NCI-H1417 treated with DMSO at 0.1 percent for 48 hours (cell line): ENCODE measurements at regions not wholly inside any gene's neighbourhood (a gene's known extent, or its start where the extent isn't known, plus 50 kb on each side); places are given as distances from the start of the nearest gene placed in this dataset.
A peak's percentile ranks its signal among the peaks of the same experiment; 100 is the strongest.

Source experiments
- DNase-seq: peaks from one replicate; lab custom pipeline; 2025; lab: John Stamatoyannopoulos, UW

DNA sequence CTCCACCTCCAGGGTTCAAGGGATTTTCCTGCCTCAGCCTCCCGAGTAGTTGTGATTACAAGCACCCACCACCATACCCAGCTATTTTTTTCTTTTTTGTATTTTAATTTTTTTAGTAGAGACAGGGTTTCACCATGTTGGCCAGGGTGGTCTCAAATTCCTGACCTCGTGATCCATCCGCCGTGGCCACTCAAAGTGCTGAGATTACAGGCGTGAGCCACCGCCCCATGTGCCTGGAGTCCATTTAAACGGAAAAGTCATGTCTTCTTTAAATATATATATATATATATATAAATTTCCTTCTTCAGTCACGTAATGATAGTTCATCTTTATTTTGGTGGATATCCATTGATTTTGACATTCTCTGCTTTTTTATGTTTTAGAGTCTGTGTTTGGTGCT is 264.0 kb upstream of the PITX2 start:
- no peak for DNase-seq

DNA sequence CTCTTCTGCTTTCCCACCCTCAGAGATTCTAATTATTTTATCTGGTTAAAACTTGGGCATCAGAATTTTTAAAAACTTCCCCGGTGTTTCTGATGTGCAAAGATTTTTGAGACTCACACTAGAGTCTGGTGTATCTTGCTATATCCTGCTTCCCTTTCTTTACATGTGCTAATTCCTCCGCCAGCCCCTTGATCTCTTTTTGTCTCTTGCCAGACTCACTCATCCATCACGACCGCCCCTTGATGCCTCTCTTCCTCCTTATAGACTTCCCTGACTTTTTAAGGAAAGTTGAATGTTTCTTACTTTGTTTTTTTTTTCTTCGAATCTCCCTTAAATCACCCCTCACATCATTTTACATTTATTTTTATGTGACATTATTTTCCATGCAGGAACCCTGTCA is 274.9 kb upstream of the PITX2 start:
- DNase-seq: no peak

DNA sequence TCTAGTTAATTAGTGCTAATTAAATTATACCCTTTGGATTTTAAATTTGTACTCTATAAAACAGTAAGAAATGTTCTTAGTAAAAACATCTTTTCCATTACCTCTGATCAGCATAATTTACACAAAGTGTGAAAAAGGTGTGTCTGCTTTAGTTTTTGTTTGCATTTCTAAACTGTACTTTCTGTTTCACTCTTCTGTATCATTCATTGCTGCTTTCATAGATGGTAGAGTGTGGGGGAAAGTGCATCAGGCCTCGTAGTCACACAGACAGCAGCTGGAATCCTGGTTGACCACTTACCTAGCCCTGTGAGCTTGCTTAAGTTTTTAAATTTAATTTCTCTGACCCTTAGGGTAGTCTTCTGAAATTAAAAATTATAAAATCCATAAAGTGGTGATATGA is 275.4 kb upstream of the PITX2 start:
- DNase-seq: no peak

DNA sequence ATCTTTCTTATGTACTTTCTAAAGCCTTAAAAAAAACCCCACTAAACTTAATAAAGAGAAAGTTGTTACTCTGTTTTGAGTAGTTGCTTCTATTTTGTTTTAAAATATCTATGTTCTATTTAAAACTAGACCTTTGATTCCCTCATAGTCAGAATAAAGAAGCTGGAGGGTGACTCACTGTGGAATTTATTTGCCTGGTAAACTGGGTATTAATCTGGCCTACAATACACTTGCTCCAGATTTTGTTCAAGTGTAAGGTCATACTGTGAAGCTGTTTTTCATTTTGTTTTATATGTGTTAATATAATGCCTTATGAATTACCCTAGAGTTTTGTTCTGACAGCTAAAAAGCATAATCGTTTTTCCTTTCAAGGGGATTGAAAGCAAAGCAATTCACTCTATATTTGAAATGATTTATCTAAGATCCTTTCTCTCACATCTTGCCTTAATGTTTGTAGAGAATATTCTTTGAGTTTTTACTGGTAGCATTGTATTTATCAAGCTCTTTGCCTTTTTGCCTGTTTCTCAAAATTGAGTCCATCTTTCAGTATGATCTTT is 277.4 kb upstream of the PITX2 start:
- DNase-seq: no peak

DNA sequence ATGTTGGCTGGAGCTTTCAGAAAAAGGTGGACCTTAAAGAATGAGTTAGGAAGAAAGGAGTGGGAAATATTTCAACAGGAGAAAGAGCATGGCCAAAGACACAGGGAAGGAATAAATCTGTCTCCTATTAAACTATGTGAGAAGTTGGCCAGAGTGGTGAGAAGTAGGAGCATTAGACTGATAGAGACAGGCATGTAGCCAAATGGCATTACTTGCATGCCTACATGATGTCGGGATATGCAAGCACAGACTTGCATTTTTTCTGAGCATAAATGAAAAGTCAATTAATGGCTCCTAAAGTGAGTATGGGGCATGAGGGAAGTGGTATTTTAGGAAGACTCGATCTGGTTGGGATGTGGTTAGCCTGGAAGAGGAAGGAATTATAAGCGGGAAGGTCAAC is 279.6 kb upstream of the PITX2 start:
- DNase-seq: no peak

DNA sequence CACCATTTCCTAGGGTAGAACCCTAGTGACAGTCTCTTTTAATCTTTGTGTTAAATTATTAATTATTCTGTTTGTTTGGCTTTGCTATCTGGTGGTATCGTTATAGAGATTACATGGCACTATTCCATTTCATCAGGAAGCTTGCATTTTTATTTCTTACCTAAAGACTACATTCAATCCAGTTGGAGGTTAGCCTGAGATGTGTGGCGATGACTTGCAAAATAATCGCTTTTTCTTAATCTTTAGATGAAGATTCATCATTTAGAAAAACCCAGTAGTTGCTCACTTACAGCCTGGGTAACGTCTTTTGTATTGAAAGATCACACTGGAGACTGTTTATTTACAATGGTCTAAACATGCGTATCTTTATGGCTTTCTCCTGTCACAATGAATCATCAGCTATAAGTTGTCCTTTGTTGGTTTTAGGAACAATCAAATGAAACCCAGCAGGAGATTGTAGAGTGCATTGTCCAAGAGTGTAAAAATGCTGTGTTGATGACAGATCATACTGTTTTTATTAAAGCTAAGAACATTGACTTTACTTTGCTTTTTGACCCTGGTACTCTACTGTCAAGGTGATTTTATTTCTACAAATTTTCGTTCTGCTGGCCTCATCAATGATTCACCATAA is 281.7 kb upstream of the PITX2 start:
- peak; percentile 84 for DNase-seq

DNA sequence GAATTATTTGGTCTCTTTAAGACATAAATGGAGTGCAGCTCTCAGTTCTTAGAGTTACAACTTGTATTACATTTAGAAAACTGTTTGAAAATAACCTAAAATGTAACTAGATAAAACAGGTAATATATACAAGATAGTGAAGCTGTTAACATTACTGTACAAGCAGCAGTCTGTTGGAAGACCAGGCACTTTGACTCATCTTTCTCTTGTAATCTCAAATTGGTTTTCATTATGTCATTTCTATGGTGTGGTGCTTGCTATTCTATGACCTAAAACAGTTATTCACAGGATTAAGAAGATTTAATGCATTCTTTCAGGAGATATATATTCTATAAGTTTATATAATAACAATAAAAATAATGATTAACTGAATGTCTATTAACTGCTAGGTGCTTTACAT is 282.5 kb upstream of the PITX2 start:
- DNase-seq: no peak

DNA sequence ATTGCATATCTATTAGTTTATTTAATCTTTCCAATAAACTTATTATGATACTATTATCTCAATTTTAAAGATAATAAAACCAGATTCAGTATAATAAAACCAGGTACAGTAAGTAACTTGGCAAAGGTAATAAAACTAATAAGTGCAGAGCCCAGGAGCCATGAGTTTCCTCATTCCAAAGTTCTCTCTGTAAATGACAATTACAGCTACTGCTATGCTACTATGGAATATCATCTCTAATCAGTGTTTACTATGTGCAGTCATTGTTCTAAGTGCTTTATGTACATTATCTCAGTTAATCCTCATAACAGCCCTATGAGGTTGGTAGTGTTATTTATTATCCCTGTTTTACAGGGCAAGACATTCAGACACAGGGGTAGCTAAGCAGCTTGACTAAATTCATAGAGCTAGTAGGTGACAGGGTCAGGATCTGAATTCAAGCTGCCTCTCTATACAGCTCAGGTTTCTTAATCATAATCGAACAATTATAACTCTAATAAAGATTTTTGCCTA is 285.0 kb upstream of the PITX2 start:
- no peak for DNase-seq

DNA sequence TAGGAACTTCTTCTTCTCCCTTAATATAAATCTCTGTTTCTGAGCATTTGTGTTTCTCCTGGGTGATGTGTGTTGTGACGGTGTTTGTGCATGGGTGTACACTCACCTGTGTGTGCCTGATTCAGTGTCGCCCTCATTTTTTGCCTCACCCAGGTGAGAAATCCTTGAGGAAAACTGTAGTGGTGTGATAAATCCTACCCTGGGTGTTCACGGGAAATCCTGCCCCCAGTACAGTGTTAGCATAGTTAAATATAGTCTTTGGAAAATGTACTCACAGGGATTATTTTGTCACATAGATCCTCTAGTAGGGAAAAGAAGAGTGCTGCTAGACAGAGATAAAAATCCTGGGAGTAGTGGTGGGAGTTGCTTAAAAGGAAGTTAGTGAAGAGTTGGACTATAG is 291.9 kb upstream of the PITX2 start:
- no peak for DNase-seq

DNA sequence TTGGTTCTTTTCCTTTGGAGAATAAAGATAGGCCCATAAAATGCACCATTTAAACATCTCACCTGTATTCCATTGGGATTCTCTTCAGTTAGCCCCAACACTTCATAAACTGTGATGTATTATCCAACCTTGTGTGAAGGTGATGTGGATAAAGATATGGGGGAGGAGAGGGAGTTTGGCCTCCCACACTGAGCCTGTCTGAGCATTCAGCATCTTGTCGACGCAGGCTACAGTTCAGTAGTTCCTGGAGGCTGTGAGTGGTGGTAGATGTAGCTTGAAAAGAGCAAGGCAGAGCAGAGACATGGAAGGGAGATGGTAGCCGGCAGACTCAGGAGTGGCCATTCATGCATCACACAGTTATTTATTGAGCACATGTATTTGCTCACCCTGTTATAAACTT is 292.4 kb upstream of the PITX2 start:
- no peak for DNase-seq

DNA sequence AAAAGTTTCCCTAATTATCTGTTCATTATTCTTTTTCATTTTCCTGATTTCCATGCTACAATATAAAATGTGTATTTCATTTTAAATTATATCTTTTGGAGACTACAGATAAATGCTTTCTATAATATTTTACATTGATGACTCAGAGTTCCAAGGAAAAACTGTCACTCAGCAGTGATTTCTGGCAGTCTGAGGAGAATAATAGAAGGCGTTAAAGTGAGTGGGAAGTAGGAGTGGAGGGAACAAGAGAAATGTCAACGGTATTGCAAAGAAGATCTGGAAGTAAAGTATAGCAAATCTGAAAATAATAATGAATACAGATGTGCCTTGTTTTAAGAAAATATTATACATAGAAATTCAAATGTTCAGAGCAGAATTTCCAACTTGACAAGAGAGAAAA is 293.6 kb upstream of the PITX2 start:
- DNase-seq: no peak

DNA sequence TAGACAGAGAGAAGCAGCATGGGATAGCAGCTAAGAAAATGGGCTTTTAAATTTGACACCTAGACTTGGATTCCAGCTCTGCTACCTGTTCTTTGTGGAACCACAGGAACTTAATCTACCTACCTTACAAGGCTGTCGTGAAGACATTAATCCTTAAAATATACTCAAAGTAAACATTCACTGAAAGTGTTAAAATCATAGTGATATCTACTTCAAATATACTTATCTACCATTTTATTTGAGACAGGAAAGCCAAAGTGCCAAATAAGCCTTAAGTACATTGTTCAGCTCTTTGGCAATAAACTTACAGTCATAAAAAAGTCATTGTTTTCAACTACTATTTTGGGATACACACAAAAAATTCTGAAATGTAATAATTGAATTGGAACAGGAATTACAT is 295.0 kb upstream of the PITX2 start:
- no peak for DNase-seq

DNA sequence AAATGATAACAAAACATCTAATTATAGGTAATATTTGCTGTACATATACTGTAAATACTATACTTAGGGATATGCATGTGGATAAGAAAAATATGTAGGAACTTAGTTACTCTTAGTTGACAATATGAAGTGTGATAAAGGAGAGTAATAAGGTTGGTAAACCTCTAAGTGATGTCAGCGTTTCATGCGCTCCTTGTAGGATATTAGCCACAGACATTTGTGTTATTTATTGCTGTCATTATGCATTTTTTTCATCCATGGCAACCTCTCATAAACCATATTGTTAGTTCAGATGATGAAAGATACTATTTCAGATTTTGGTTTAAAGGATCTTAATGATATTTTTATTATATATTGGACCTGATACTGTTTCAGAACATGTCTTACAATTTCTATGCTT is 298.1 kb upstream of the PITX2 start:
- no peak for DNase-seq

DNA sequence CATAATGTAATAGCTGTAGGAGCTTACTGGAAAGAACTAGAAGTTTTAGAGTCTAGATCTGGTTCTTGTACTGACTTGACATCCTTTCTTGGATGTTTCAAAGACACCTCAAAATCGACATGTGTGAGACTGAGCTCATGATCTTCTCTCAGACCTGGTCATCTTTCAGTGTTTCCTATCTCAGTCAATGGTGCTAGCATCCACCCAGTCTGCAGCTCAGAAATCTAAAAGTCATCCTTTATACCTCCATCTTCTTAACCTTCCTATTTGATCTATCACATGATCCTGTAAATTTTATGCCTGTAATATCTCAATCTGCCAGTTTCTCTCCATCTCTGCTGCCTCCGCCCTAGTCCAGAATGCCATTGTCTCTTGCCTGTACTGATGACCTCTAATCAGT is 301.9 kb upstream of the PITX2 start:
- no peak for DNase-seq

DNA sequence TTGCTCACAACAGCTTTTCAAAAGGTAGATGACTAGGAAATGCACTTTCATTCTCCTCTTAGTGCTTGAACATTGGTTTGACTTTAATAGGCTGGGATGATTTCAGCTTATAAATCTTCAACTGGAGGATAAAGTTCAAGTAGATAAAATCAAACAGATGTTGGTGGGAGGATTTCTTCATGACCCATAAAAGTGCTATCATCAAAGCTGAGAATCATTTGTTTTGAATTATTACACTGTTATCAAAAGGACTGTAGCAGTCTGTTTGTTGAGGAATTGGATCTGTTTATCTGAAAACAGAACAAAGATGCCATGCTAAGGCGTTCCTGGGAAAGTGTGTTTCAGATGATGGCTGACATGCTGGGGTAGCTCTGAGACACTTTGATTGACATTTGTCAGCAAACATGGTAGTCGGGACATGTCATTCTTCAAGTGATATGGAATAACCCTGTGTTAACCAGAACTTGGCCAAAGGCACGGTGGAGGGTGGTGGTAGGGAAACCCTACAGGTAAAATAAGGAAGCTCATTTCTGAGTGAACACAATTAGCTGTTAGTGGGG is 304.0 kb upstream of the PITX2 start:
- no peak for DNase-seq

DNA sequence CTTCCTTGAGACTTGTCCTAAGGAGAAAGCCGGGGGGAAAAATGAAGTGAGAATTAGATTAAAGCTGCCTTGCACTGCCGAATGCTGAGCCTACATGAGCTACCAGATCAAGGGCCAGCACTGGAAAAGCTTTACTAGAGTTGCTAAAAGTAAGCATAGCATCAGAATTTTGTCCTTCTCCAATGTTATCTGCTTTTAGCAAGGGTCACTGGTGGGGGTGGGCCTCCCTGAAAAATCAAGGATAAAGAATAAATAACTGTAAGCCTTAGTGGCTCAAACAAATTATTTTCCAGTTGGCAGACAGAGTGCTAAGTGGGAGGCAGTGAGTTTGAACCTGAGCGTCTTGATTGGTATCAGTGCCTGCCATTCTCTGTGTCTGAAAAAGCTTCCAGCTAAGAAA is 310.5 kb upstream of the PITX2 start:
- no peak for DNase-seq

DNA sequence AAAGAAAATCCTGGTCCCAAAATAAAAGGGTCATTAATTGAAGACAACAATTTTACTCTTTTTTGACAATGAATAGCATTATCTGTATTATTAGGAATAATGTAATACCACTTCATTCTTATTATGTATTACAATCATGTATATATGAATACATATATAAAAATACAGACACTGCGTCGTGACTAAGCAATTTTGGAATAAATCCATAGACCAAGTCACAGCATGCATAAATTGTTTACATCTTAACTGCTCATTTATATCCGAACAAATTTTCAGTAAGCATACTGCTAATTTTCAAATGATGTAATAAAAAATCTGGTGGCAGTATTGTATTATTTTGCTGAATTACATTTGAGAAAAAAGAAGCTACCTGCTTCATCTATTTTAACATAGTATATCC is 321.6 kb upstream of the PITX2 start:
- no peak for DNase-seq

DNA sequence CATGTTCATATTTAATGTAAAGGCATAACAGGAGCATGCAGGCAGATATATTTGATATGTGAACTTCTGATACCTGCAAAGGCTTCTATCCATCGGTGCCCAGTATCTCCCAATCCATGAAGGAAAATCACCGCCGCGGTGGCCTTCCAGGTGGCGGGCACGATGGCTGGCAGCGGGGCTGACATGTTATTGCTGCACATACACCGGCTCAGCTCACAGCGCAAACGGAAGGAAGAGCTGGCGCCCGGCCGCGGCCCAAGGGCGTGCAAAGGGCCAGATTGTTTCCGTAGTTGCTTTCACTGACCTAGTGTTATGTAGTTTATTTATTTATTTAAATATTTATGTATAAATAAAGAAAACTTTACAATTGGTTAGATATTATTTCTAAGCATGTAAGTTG is 322.7 kb upstream of the PITX2 start:
- no peak for DNase-seq

DNA sequence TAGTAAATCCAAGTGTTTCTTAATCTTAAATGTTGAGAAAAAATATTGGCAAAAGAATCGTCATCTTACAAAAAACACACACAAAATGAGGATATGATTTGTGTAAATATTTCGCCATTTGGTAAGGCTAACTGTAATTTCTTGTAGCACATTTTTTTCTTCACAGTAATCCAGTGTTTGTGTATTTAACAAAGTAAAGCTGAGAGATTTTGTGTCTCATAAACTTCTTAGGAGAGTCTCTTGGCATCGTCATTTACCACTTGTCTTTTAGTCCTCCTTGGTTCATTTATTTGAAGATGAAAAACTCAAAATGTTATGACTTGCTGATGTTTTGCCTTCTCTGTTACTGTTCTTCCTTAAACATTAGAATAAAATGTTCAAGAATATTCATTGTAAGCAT is 326.7 kb upstream of the PITX2 start:
- no peak for DNase-seq

DNA sequence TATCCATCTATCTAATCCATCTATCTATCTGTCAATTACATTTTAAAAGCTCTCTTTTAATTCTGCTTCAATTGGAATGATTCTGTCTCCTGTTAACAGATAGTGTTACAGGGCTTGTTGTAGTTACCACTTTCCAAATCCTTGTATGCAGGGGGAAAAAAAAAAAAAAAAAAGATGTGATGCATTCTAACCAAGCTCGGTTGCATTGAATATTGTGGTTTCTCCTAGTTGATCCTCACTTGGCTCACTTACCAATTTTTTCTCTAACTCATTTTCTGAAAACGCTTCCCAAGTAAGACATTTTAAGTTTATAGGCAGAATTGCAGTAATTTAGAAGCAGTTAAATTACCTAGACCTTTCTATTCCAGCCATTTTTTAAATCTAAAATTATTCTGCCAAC is 327.9 kb upstream of the PITX2 start:
- no peak for DNase-seq

DNA sequence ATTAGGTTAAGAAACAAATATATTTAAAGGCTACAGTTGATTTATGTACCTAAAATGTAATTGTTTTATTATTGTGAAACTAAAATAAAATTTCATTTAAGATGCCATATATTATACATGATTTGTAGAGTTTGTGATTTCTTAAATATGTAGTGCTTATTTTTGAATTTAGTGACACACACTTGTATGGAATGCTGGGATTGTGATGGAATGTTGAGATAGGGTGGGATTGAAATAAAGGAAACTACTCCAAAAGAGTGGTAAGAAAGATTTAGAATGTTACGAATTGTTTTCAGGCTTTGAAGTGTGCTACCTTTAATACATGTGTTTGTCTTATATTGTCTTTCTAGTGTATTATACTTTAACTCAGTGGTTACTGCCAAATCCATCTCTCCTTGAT is 330.3 kb upstream of the PITX2 start:
- DNase-seq: no peak

DNA sequence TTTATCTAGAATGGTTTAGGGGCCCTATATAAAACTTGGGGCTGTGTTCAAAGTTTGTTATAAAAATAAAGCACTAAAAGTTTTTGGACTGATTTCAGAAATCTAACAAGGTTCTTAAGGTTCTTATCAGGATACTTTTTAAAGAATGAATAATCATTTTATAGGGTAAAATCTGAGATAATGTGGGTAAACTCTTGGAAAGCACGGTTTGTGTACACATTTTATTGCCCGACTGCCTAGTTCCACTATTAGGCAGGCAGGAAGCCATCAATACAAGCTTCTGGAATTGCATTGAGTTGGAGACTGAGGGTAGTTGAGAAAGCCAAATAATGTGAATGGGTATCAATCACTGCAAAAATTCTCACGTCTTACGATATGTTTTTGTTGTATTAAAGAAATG is 331.0 kb upstream of the PITX2 start:
- DNase-seq: no peak

DNA sequence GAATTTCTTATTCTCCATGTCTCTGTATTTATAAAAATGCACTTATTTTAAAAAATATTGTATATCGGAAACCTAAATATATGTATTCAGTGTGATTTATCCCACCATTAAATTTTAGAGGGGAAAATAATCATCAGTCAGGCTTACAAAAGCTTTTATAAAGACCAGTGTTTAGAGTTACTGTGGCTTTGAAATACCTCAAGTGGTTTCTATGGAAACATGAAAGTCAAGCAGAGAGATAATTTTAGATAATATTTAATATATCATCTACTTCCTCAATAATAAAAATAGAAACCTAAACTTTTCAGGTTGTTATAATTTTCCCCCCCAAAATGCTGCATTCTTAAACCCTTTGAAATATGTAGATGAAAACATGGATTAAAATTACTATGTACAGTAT is 332.9 kb upstream of the PITX2 start:
- no peak for DNase-seq

DNA sequence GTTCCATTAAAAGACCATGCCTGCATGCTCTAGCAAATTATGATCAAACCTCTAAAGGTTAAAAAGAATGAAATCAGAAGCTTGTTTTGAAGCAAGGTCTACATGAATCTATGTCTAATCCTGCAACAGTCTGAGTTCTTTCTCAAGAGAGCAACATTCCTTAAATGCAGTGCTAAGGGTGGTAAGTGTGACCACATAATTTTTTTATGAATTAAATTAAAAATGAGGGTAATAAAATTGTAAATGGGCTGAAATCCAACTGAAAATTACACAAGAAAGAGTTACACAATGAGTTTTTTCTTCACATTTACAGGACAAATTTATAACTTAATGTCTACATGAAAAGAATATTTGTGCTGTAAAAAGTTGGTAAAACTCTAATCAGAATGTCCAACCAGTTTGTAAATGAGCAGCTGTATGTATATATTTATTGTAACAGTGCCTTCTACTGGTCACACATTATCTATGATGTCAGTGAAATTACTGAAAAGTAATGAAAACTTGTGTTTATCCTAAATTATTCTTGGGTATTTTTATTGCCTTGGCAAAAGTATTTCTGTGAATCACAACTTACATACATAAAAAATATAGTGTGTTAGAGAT is 336.3 kb upstream of the PITX2 start:
- DNase-seq: no peak
